Sigmoid colon (tissue), 6 donors: ENCODE measurements at regions not wholly inside any gene's neighbourhood (a gene's known extent, or its start where the extent isn't known, plus 50 kb on each side); places are given as distances from the start of the nearest gene placed in this dataset.

Source experiments
- DNase-seq: peaks from one replicate; pipeline ENCODE4 v3.0.0-alpha.2; 2019
- H3K27ac ChIP-seq, 4 donors: fragments of 200-600 bp; sonication (generic); one replicate each; pipeline ENCODE4 v1.5.1; 2016 to 2019; ENCODE audit warnings: mild to moderate bottlenecking in 1 of 4
- H3K27me3 ChIP-seq, 3 donors: fragments of 200-600 bp; sonication (generic); one replicate each; pipeline ENCODE4 v1.5.1; 2019; ENCODE audit warnings: mild to moderate bottlenecking in 1 of 3
- H3K36me3 ChIP-seq, 4 donors: fragments of 200-600 bp; sonication (generic); one replicate each; pipeline ENCODE4 v1.5.1; 2016 to 2019
- H3K4me1 ChIP-seq, 4 donors: fragments of 200-600 bp; sonication (generic); one replicate each; pipeline ENCODE4 v1.5.1; 2017 to 2019
- H3K4me3 ChIP-seq, 4 donors: fragments of 200-600 bp; sonication (generic); one replicate each; pipeline ENCODE4 v1.5.1; 2017 to 2019; ENCODE audit warnings: mild to moderate bottlenecking in 2 of 4, moderate library complexity in 1 of 4
- H3K9me3 ChIP-seq, 4 donors: fragments of 200-600 bp in 3 of 4; sonication (generic) in 3 of 4; one replicate each; pipeline versions ENCODE4 v1.5.1 to v1.6.1; 2013 to 2019
- CTCF ChIP-seq, 4 experiments: fragments of 450-650 bp in 3 of 4; fragments of 200-600 bp in 1 of 4; IDR thresholded peaks; one replicate each; pipeline ENCODE4 v1.5.1; 2016 to 2019; ENCODE audit warnings: antibody characterized with exemption in 4 of 4, mild to moderate bottlenecking in 3 of 4, moderate library complexity in 2 of 4
- EP300 ChIP-seq, 4 donors: sonication (generic); formaldehyde crosslinking; IDR thresholded peaks; one replicate each; pipeline ENCODE4 v1.6.1; 2017; ENCODE audit warnings: antibody characterized with exemption in 4 of 4
- POLR2A ChIP-seq, 2 donors: fragments of 450-650 bp; IDR thresholded peaks; one replicate each; pipeline ENCODE4 v1.6.1; 2016; ENCODE audit warnings: antibody characterized with exemption in 2 of 2, mild to moderate bottlenecking in 2 of 2, moderate library complexity in 2 of 2
- POLR2AphosphoS5 ChIP-seq, 4 donors: sonication (generic); formaldehyde crosslinking; IDR thresholded peaks; one replicate each; pipeline ENCODE4 v1.6.1; 2017; ENCODE audit warnings: antibody characterized with exemption in 4 of 4
- WGBS, 2 donors: extraction: QIAGEN DNeasy Blood & Tissue Kit; methylation state at CpG; one replicate each; pipeline ENCODE4 v1.1.7; 2013; 5-methylcytosine and 5-hydroxymethylcytosine counted together
- intact Hi-C: fragments of 100-400 bp; cut with DNase I; formaldehyde crosslinking; loops from one replicate; pipeline ENCODE4 v1.15.1; 2023
- donor health status: healthy with polysubstance abuse.
- donor health status: healthy.

GRCh38 chr12:33575346-33575745 lies 135.7 kb upstream of the SYT10 start:
- H3K4me1 ChIP-seq, result no peaks in the 10 kb centered on the region
- intact Hi-C loops, result no loop called here
- no peaks in the 10 kb centered on the region for H3K36me3 ChIP-seq
- no peak overlapping the region for H3K27ac ChIP-seq
- no peaks in the 10 kb centered on the region for H3K27me3 ChIP-seq
- no peak for DNase-seq
- TF ChIP-seq POLR2A (IDR thresholded peaks at IDR 0.05) (no peak), EP300 (IDR thresholded peaks at IDR 0.05) (no peak), CTCF (IDR thresholded peaks at IDR 0.05) (no peak), POLR2AphosphoS5 (IDR thresholded peaks at IDR 0.05) (no peak)
- no peak overlapping the region for H3K4me3 ChIP-seq
- no peaks in the 10 kb centered on the region for H3K9me3 ChIP-seq
- WGBS, 2 donors, result 52 to 58% methylated on average over 3 of the region's 3 CpGs

DNA sequence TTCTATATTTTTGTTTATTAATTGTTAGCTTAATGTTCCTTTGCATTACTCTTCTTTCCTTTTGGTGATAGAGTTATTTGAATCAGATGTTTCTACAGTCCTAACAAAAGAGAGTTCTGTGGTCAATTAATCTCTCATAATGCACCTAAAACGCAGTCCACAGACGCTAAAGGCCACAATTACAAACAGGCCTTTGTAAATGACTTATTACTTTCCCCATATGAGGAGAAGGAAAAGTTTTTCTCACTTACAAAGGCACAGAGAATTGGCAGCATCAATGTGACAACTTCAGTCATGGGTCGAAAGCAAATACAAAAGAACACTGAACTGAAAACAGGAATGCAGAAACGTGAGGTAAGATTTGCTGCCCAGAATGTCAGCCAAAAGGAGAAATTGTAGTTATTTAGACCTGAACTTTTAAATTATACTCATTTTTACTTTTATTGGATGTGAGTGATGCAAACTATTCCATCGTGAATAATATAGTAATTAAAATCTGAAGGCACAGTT lies 142.0 kb upstream of the SYT10 start:
- 58 to 71% methylated on average over 5 of the region's 5 CpGs for WGBS, 2 donors
- Histone ChIP-seq H3K4me1 (no peaks in the 10 kb centered on the region), H3K36me3 (no peaks in the 10 kb centered on the region), H3K27me3 (no peaks in the 10 kb centered on the region), H3K27ac (no peak overlapping the region), H3K4me3 (no peak overlapping the region), H3K9me3 (no peaks in the 10 kb centered on the region)
- intact Hi-C loops, result no loop called here
- TF ChIP-seq EP300 (IDR thresholded peaks at IDR 0.05) (no peak), POLR2A (IDR thresholded peaks at IDR 0.05) (no peak), POLR2AphosphoS5 (IDR thresholded peaks at IDR 0.05) (no peak), CTCF (IDR thresholded peaks at IDR 0.05) (no peak)
- no peak for DNase-seq

GRCh38 chr12:33586576-33586975 lies 147.0 kb upstream of the SYT10 start:
- intact Hi-C loops, result no loop called here
- Histone ChIP-seq H3K9me3 (no peaks in the 10 kb centered on the region), H3K36me3 (no peaks in the 10 kb centered on the region), H3K27ac (no peak overlapping the region), H3K27me3 (no peaks in the 10 kb centered on the region), H3K4me1 (no peaks in the 10 kb centered on the region), H3K4me3 (no peak overlapping the region)
- TF ChIP-seq CTCF (IDR thresholded peaks at IDR 0.05), result no peak
- no peak for TF ChIP-seq POLR2AphosphoS5 (IDR thresholded peaks at IDR 0.05)
- no peak for TF ChIP-seq EP300 (IDR thresholded peaks at IDR 0.05)
- no peak for TF ChIP-seq POLR2A (IDR thresholded peaks at IDR 0.05)
- 81 to 85% methylated on average over 2 of the region's 2 CpGs for WGBS, 2 donors
- no peak for DNase-seq

DNA sequence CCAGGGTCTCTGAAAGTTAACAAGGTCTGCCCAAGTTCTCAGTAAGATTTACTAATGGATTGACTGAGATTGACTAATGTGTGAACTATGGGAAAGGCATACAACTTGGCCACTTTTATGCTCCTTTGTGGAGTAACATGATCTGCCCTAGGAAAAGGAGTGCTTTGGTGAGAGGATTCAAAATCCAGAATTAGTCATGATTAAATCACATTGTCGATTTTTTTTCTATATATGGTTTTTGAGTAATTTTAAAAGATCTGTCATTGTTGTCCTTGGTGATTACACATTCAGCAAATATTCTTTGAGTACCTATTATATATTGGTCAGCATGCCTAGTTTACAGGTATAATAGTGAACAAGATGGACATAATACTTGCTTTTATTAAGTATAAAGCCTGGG lies 147.7 kb upstream of the SYT10 start:
- no peak overlapping the region for H3K4me3 ChIP-seq
- H3K4me1 ChIP-seq, result no peaks in the 10 kb centered on the region
- H3K27me3 ChIP-seq, result no peaks in the 10 kb centered on the region
- DNase-seq, result no peak
- TF ChIP-seq POLR2AphosphoS5 (IDR thresholded peaks at IDR 0.05) (no peak), EP300 (IDR thresholded peaks at IDR 0.05) (no peak), POLR2A (IDR thresholded peaks at IDR 0.05) (no peak), CTCF (IDR thresholded peaks at IDR 0.05) (no peak)
- H3K27ac ChIP-seq, result no peak overlapping the region
- H3K36me3 ChIP-seq, result no peaks in the 10 kb centered on the region
- H3K9me3 ChIP-seq, result no peaks in the 10 kb centered on the region
- 80 to 90% methylated on average over 1 of the region's 1 CpG for WGBS, 2 donors
- intact Hi-C loops, result no loop called here
